MCF 10A (cell line): ENCODE measurements at regions not wholly inside any gene's neighbourhood (a gene's known extent, or its start where the extent isn't known, plus 50 kb on each side); places are given as distances from the start of the nearest gene placed in this dataset.

Experiments
- BruUV-seq: library from RNA; stranded (reverse); fragments of 400-500 nt; replicated peaks from 2 replicates; lab custom pipeline; 2021; lab: Mats Ljungman, UMichigan
- CTCF ChIA-PET: fragments of 300-600 bp; sonication (Branson Sonifier 250); formaldehyde crosslinking; extraction: SDS; loops from one replicate; lab custom pipeline; 2021; ENCODE audit warnings: antibody characterized with exemption, inconsistent platforms; lab: Yijun Ruan, JAX
- POLR2A ChIA-PET: fragments of 300-600, 350-650 bp; sonication (Branson Sonifier 250); formaldehyde crosslinking; extraction: SDS; loops from one replicate; lab custom pipeline; 2020; ENCODE audit warnings: antibody characterized with exemption, inconsistent platforms; lab: Yijun Ruan, JAX
- DNase-seq: peaks from one replicate; pipeline ENCODE4 v3.0.0-alpha.2; 2018; ENCODE audit not compliant: unreplicated experiment
- H3K27ac Mint-ChIP-seq: one replicate; pipeline ENCODE4 v1.8.0; 2022; ENCODE audit warnings: mild to moderate bottlenecking, low read depth, mixed read lengths; ENCODE audit not compliant: unreplicated experiment
- H3K27me3 Mint-ChIP-seq: one replicate; pipeline ENCODE4 v1.8.0; 2022; ENCODE audit warnings: mixed read lengths; ENCODE audit not compliant: insufficient read depth, unreplicated experiment
- H3K36me3 Mint-ChIP-seq: one replicate; pipeline ENCODE4 v1.8.0; 2022; ENCODE audit warnings: mild to moderate bottlenecking, moderate library complexity, mixed read lengths; ENCODE audit not compliant: insufficient read depth, unreplicated experiment
- H3K4me1 Mint-ChIP-seq: one replicate; pipeline ENCODE4 v1.8.0; 2022; ENCODE audit warnings: mixed read lengths; ENCODE audit not compliant: insufficient read depth, unreplicated experiment
- H3K4me3 Mint-ChIP-seq: one replicate; pipeline ENCODE4 v1.8.0; 2022; ENCODE audit warnings: mild to moderate bottlenecking, moderate library complexity, mixed read lengths; ENCODE audit not compliant: unreplicated experiment
- H3K9me3 Mint-ChIP-seq: one replicate; pipeline ENCODE4 v1.8.0; 2022; ENCODE audit warnings: mixed read lengths; ENCODE audit not compliant: unreplicated experiment
- CTCF ChIP-seq: fragments of 200-600 bp; IDR thresholded peaks from one replicate; pipeline ENCODE4 v1.8.0; 2022; ENCODE audit warnings: antibody characterized with exemption, mild to moderate bottlenecking; ENCODE audit not compliant: unreplicated experiment
- intact Hi-C: fragments of 100-400 bp; cut with micrococcal nuclease; formaldehyde crosslinking; loops from 2 replicates; pipeline ENCODE4 v1.14.1; 2022

- CTCF ChIA-PET: no interaction called here
Observed at GRCh38 chr10:10552948-10553347, 464.7 kb upstream of the CELF2 start.

GRCh38 chr10:10564081-10564794 is 453.4 kb upstream of the CELF2 start:
- POLR2A ChIA-PET: interaction anchor here (0.5 kb wide), 1 partner anchor 20 kb away, joined by 3 read pairs; no protein-coding TSS in a partner anchor
- BruUV-seq: no TSS peak
- CTCF ChIA-PET: no interaction called here
- Mint-ChIP-seq H3K4me1 (peaks cover 15% of the 10 kb centered on the region), H3K9me3 (peaks cover 16% of the 10 kb centered on the region), H3K27me3 (no peaks in the 10 kb centered on the region), H3K36me3 (no peaks in the 10 kb centered on the region), H3K4me3 (no peak overlapping the region), H3K27ac (no peak overlapping the region)
- intact Hi-C loops: no loop called here
- peak; percentile 2 for DNase-seq
- TF ChIP-seq CTCF: no peak

More at GRCh38 chr10:10552948-10553347, 464.7 kb upstream of the CELF2 start:
- Mint-ChIP-seq H3K27me3 (no peaks in the 10 kb centered on the region), H3K27ac (no peak overlapping the region), H3K4me1 (no peaks in the 10 kb centered on the region), H3K9me3 (no peaks in the 10 kb centered on the region), H3K4me3 (no peak overlapping the region), H3K36me3 (no peaks in the 10 kb centered on the region)
- no TSS peak for BruUV-seq
- POLR2A ChIA-PET: no interaction called here
- intact Hi-C loops: no loop called here
- no peak for DNase-seq
- TF ChIP-seq CTCF: no peak

GRCh38 chr10:10576937-10577336 is 440.7 kb upstream of the CELF2 start:
- ChIA-PET POLR2A (no interaction called here), CTCF (interaction anchor here (1.0 kb wide), 1 partner anchor 10 kb away, joined by 3 read pairs; no protein-coding TSS in a partner anchor)
- DNase-seq: no peak
- BruUV-seq: no TSS peak
- Mint-ChIP-seq H3K27me3 (no peaks in the 10 kb centered on the region), H3K4me3 (no peak overlapping the region), H3K9me3 (no peaks in the 10 kb centered on the region), H3K36me3 (no peaks in the 10 kb centered on the region), H3K4me1 (no peaks in the 10 kb centered on the region), H3K27ac (no peak overlapping the region)
- TF ChIP-seq CTCF: no peak
- intact Hi-C loops: no loop called here

GRCh38 chr10:10579709-10580108 is 438.0 kb upstream of the CELF2 start:
- ChIA-PET POLR2A (no interaction called here), CTCF (no interaction called here)

More at GRCh38 chr10:10579709-10580108, 438.0 kb upstream of the CELF2 start:
- TF ChIP-seq CTCF: no peak
- Mint-ChIP-seq H3K27ac (no peak overlapping the region), H3K4me1 (no peaks in the 10 kb centered on the region), H3K36me3 (no peaks in the 10 kb centered on the region), H3K9me3 (no peaks in the 10 kb centered on the region), H3K4me3 (no peak overlapping the region), H3K27me3 (no peaks in the 10 kb centered on the region)
- intact Hi-C loops: no loop called here
- no TSS peak for BruUV-seq
- DNase-seq: no peak
